GM12875 (cell line): ENCODE measurements at regions not wholly inside any gene's neighbourhood (a gene's known extent, or its start where the extent isn't known, plus 50 kb on each side); places are given as distances from the start of the nearest gene placed in this dataset.

Experiments used
- H3K4me3 ChIP-seq: one replicate; pipeline ENCODE4 v1.5.1; 2011; ENCODE audit warnings: low read depth, low read length, control low read depth
- CTCF ChIP-seq: IDR thresholded peaks from 2 replicates; pipeline ENCODE4 v1.5.1; 2011; ENCODE audit warnings: low read depth, mild to moderate bottlenecking, control low read depth, inconsistent platforms, low read length, moderate library complexity, borderline replicate concordance; ENCODE audit not compliant: insufficient read depth

- no peak for TF ChIP-seq CTCF
- no peak overlapping the region for H3K4me3 ChIP-seq
Observed at GRCh38 chr4:62482355-62482754, 1282.2 kb downstream of the ADGRL3 start.

GRCh38 chr4:62475596-62475995 lies 1275.5 kb downstream of the ADGRL3 start:
- no peak for TF ChIP-seq CTCF
- no peak overlapping the region for H3K4me3 ChIP-seq

GRCh38 chr4:62474802-62475201 lies 1274.7 kb downstream of the ADGRL3 start:
- no peak overlapping the region for H3K4me3 ChIP-seq
- no peak for TF ChIP-seq CTCF

- no peak overlapping the region for H3K4me3 ChIP-seq
- TF ChIP-seq CTCF: no peak
Observed at GRCh38 chr4:62471021-62471420, 1270.9 kb downstream of the ADGRL3 start.

GRCh38 chr4:62470421-62470983 lies 1270.4 kb downstream of the ADGRL3 start:
- TF ChIP-seq CTCF: no peak
- H3K4me3 ChIP-seq: no peak overlapping the region

GRCh38 chr4:62470020-62470419 lies 1269.9 kb downstream of the ADGRL3 start:
- no peak overlapping the region for H3K4me3 ChIP-seq
- no peak for TF ChIP-seq CTCF

GRCh38 chr4:62461961-62462360 lies 1261.8 kb downstream of the ADGRL3 start:
- H3K4me3 ChIP-seq: no peak overlapping the region
- no peak for TF ChIP-seq CTCF
